ENCODE measurements at regions not wholly inside any gene's neighbourhood (a gene's known extent, or its start where the extent isn't known, plus 50 kb on each side); places are given as distances from the start of the nearest gene placed in this dataset.

GRCh38 chr10:121195524-121195910 is 344.4 kb downstream of the WDR11 start:
- H3K27ac ChIP-seq (ENCODE audit: low read depth, low read length): no peak overlapping the region
- no peaks in the 10 kb centered on the region for H3K27me3 ChIP-seq (ENCODE audit: control insufficient read depth in 1 of 2, insufficient read depth in 2 of 2, low read length in 2 of 2)
- H3K4me1 ChIP-seq (ENCODE audit: insufficient read depth, low read length): no peaks in the 10 kb centered on the region
- H3K4me3 ChIP-seq (ENCODE audit: low read depth in 1 of 2, low read length in 2 of 2): no peak overlapping the region
- H3K9ac ChIP-seq (ENCODE audit: low read length): no peak overlapping the region
- no peaks in the 10 kb centered on the region for H3K36me3 ChIP-seq (ENCODE audit: insufficient read depth, low read length)
- H3K9me3 ChIP-seq (ENCODE audit: low read length): no peaks in the 10 kb centered on the region

GRCh38 chr10:121199081-121199480 is 347.9 kb downstream of the WDR11 start:
- Histone ChIP-seq H3K27ac (ENCODE audit: low read depth, low read length) (no peak overlapping the region), H3K4me1 (ENCODE audit: insufficient read depth, low read length) (no peaks in the 10 kb centered on the region), H3K27me3 (ENCODE audit: control insufficient read depth in 1 of 2, insufficient read depth in 2 of 2, low read length in 2 of 2) (no peaks in the 10 kb centered on the region), H3K9ac (ENCODE audit: low read length) (no peak overlapping the region), H3K36me3 (ENCODE audit: insufficient read depth, low read length) (no peaks in the 10 kb centered on the region), H3K9me3 (ENCODE audit: low read length) (no peaks in the 10 kb centered on the region), H3K4me3 (ENCODE audit: low read depth in 1 of 2, low read length in 2 of 2) (no peak overlapping the region)

GRCh38 chr10:121205625-121206024 is 354.5 kb downstream of the WDR11 start:
- Histone ChIP-seq H3K9me3 (ENCODE audit: low read length) (no peaks in the 10 kb centered on the region), H3K4me1 (ENCODE audit: insufficient read depth, low read length) (no peaks in the 10 kb centered on the region)

GRCh38 chr10:121211446-121211845 is 360.3 kb downstream of the WDR11 start:
- Histone ChIP-seq H3K4me3 (ENCODE audit: low read depth in 1 of 2, low read length in 2 of 2) (no peak overlapping the region), H3K4me1 (ENCODE audit: insufficient read depth, low read length) (peaks cover 9% of the 10 kb centered on the region), H3K27me3 (ENCODE audit: control insufficient read depth in 1 of 2, insufficient read depth in 2 of 2, low read length in 2 of 2) (no peaks in the 10 kb centered on the region)

More at GRCh38 chr10:121205625-121206024, 354.5 kb downstream of the WDR11 start:
- no peaks in the 10 kb centered on the region for H3K36me3 ChIP-seq (ENCODE audit: insufficient read depth, low read length)
- no peaks in the 10 kb centered on the region for H3K27me3 ChIP-seq (ENCODE audit: control insufficient read depth in 1 of 2, insufficient read depth in 2 of 2, low read length in 2 of 2)
- H3K27ac ChIP-seq (ENCODE audit: low read depth, low read length): no peak overlapping the region
- no peak overlapping the region for H3K4me3 ChIP-seq (ENCODE audit: low read depth in 1 of 2, low read length in 2 of 2)
- H3K9ac ChIP-seq (ENCODE audit: low read length): no peak overlapping the region

GRCh38 chr10:121213437-121213836 is 362.3 kb downstream of the WDR11 start:
- Histone ChIP-seq H3K9me3 (ENCODE audit: low read length) (no peaks in the 10 kb centered on the region), H3K4me1 (ENCODE audit: insufficient read depth, low read length) (peaks cover 25% of the 10 kb centered on the region), H3K9ac (ENCODE audit: low read length) (no peak overlapping the region), H3K36me3 (ENCODE audit: insufficient read depth, low read length) (no peaks in the 10 kb centered on the region), H3K27ac (ENCODE audit: low read depth, low read length) (no peak overlapping the region), H3K27me3 (ENCODE audit: control insufficient read depth in 1 of 2, insufficient read depth in 2 of 2, low read length in 2 of 2) (no peaks in the 10 kb centered on the region), H3K4me3 (ENCODE audit: low read depth in 1 of 2, low read length in 2 of 2) (no peak overlapping the region)

More at GRCh38 chr10:121211446-121211845, 360.3 kb downstream of the WDR11 start:
- no peaks in the 10 kb centered on the region for H3K9me3 ChIP-seq (ENCODE audit: low read length)
- H3K27ac ChIP-seq (ENCODE audit: low read depth, low read length): no peak overlapping the region
- H3K9ac ChIP-seq (ENCODE audit: low read length): no peak overlapping the region
- no peaks in the 10 kb centered on the region for H3K36me3 ChIP-seq (ENCODE audit: insufficient read depth, low read length)

GRCh38 chr10:121216295-121216694 is 365.1 kb downstream of the WDR11 start:
- peak overlapping the region; percentile 68 for H3K27ac ChIP-seq (ENCODE audit: low read depth, low read length)
- H3K9ac ChIP-seq (ENCODE audit: low read length): no peak overlapping the region
- H3K27me3 ChIP-seq (ENCODE audit: control insufficient read depth in 1 of 2, insufficient read depth in 2 of 2, low read length in 2 of 2): no peaks in the 10 kb centered on the region

GRCh38 chr10:121216721-121217181 is 365.6 kb downstream of the WDR11 start:
- Histone ChIP-seq H3K27me3 (ENCODE audit: control insufficient read depth in 1 of 2, insufficient read depth in 2 of 2, low read length in 2 of 2) (no peaks in the 10 kb centered on the region), H3K4me1 (ENCODE audit: insufficient read depth, low read length) (peaks cover 25% of the 10 kb centered on the region), H3K9me3 (ENCODE audit: low read length) (no peaks in the 10 kb centered on the region), H3K27ac (ENCODE audit: low read depth, low read length) (peak overlapping the region; percentile 68), H3K4me3 (ENCODE audit: low read depth in 1 of 2, low read length in 2 of 2) (no peak overlapping the region), H3K9ac (ENCODE audit: low read length) (no peak overlapping the region), H3K36me3 (ENCODE audit: insufficient read depth, low read length) (no peaks in the 10 kb centered on the region)

More at GRCh38 chr10:121216295-121216694, 365.1 kb downstream of the WDR11 start:
- no peaks in the 10 kb centered on the region for H3K9me3 ChIP-seq (ENCODE audit: low read length)
- H3K36me3 ChIP-seq (ENCODE audit: insufficient read depth, low read length): no peaks in the 10 kb centered on the region
- H3K4me1 ChIP-seq (ENCODE audit: insufficient read depth, low read length): peaks cover 25% of the 10 kb centered on the region
- H3K4me3 ChIP-seq (ENCODE audit: low read depth in 1 of 2, low read length in 2 of 2): no peak overlapping the region

- Histone ChIP-seq H3K9ac (ENCODE audit: low read length) (no peak overlapping the region), H3K4me1 (ENCODE audit: insufficient read depth, low read length) (peaks cover 25% of the 10 kb centered on the region), H3K27me3 (ENCODE audit: control insufficient read depth in 1 of 2, insufficient read depth in 2 of 2, low read length in 2 of 2) (no peaks in the 10 kb centered on the region), H3K36me3 (ENCODE audit: insufficient read depth, low read length) (no peaks in the 10 kb centered on the region), H3K9me3 (ENCODE audit: low read length) (no peaks in the 10 kb centered on the region), H3K27ac (ENCODE audit: low read depth, low read length) (peak overlapping the region; percentile 68), H3K4me3 (ENCODE audit: low read depth in 1 of 2, low read length in 2 of 2) (no peak overlapping the region)
Measured at GRCh38 chr10:121217331-121217730, 366.2 kb downstream of the WDR11 start.

GRCh38 chr10:121221072-121221471 is 369.9 kb downstream of the WDR11 start:
- Histone ChIP-seq H3K9ac (ENCODE audit: low read length) (no peak overlapping the region), H3K4me3 (ENCODE audit: low read depth in 1 of 2, low read length in 2 of 2) (no peak overlapping the region), H3K9me3 (ENCODE audit: low read length) (no peaks in the 10 kb centered on the region), H3K4me1 (ENCODE audit: insufficient read depth, low read length) (peaks cover 19% of the 10 kb centered on the region), H3K36me3 (ENCODE audit: insufficient read depth, low read length) (no peaks in the 10 kb centered on the region), H3K27me3 (ENCODE audit: control insufficient read depth in 1 of 2, insufficient read depth in 2 of 2, low read length in 2 of 2) (no peaks in the 10 kb centered on the region), H3K27ac (ENCODE audit: low read depth, low read length) (no peak overlapping the region)

- no peak overlapping the region for H3K27ac ChIP-seq (ENCODE audit: low read depth, low read length)
- H3K36me3 ChIP-seq (ENCODE audit: insufficient read depth, low read length): no peaks in the 10 kb centered on the region
Measured at GRCh38 chr10:121221991-121222390, 370.8 kb downstream of the WDR11 start.

GRCh38 chr10:121222842-121223241 is 371.7 kb downstream of the WDR11 start:
- no peaks in the 10 kb centered on the region for H3K27me3 ChIP-seq (ENCODE audit: control insufficient read depth in 1 of 2, insufficient read depth in 2 of 2, low read length in 2 of 2)
- no peaks in the 10 kb centered on the region for H3K36me3 ChIP-seq (ENCODE audit: insufficient read depth, low read length)
- peaks cover 2% of the 10 kb centered on the region for H3K4me1 ChIP-seq (ENCODE audit: insufficient read depth, low read length)
- no peaks in the 10 kb centered on the region for H3K9me3 ChIP-seq (ENCODE audit: low read length)
- no peak overlapping the region for H3K27ac ChIP-seq (ENCODE audit: low read depth, low read length)
- no peak overlapping the region for H3K4me3 ChIP-seq (ENCODE audit: low read depth in 1 of 2, low read length in 2 of 2)
- H3K9ac ChIP-seq (ENCODE audit: low read length): no peak overlapping the region

More at GRCh38 chr10:121221991-121222390, 370.8 kb downstream of the WDR11 start:
- Histone ChIP-seq H3K27me3 (ENCODE audit: control insufficient read depth in 1 of 2, insufficient read depth in 2 of 2, low read length in 2 of 2) (no peaks in the 10 kb centered on the region), H3K9ac (ENCODE audit: low read length) (no peak overlapping the region), H3K4me3 (ENCODE audit: low read depth in 1 of 2, low read length in 2 of 2) (no peak overlapping the region), H3K4me1 (ENCODE audit: insufficient read depth, low read length) (peaks cover 10% of the 10 kb centered on the region), H3K9me3 (ENCODE audit: low read length) (no peaks in the 10 kb centered on the region)

- no peaks in the 10 kb centered on the region for H3K4me1 ChIP-seq (ENCODE audit: insufficient read depth, low read length)
- no peaks in the 10 kb centered on the region for H3K9me3 ChIP-seq (ENCODE audit: low read length)
- no peak overlapping the region for H3K27ac ChIP-seq (ENCODE audit: low read depth, low read length)
- H3K27me3 ChIP-seq (ENCODE audit: control insufficient read depth in 1 of 2, insufficient read depth in 2 of 2, low read length in 2 of 2): no peaks in the 10 kb centered on the region
- no peak overlapping the region for H3K4me3 ChIP-seq (ENCODE audit: low read depth in 1 of 2, low read length in 2 of 2)
- H3K9ac ChIP-seq (ENCODE audit: low read length): no peak overlapping the region
- no peaks in the 10 kb centered on the region for H3K36me3 ChIP-seq (ENCODE audit: insufficient read depth, low read length)
Measured at GRCh38 chr10:121231079-121231478, 367.2 kb downstream of the FGFR2 start.

Data from muscle layer of colon (tissue), 2 donors.